Stimulated activated CD4-positive, alpha-beta T cell treated with anti-CD3 and anti-CD28 coated beads, TNF-alpha, amount 100 ng/mL, for 4 hours (primary cell): ENCODE measurements at regions not wholly inside any gene's neighbourhood (a gene's known extent, or its start where the extent isn't known, plus 50 kb on each side); places are given as distances from the start of the nearest gene placed in this dataset.
"Not testable (repeated sequence)": the region's sequence is repeated elsewhere in the genome, so short reads cannot be mapped to it uniquely, and the experiment has no call there.

Experiments used
- DNase-seq, 3 experiments: peaks; one replicate each; pipeline ENCODE4 v3.0.0-alpha.2; 2020; ENCODE audit warnings: low read depth in 3 of 3

DNA sequence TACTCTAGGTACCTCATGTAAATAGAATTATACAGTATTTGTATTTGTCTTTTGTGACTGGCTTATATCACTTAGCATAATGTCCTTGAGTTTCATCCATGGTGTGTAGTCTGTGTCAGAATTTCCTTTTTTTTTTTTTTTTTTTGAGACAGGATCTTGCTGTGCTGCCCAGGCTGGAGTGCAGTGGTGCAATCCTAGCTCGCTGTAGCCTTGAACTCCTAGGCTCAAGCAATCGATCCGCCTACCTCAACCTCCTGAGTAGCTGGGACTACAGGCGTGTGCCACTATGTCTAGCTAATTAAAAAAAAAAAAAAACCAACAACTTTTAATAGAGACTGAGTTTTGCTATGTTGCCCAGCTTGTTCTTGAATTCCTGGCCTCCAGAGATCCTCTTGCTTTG is 89.8 kb upstream of the PODXL start:
- no peak for DNase-seq

DNA sequence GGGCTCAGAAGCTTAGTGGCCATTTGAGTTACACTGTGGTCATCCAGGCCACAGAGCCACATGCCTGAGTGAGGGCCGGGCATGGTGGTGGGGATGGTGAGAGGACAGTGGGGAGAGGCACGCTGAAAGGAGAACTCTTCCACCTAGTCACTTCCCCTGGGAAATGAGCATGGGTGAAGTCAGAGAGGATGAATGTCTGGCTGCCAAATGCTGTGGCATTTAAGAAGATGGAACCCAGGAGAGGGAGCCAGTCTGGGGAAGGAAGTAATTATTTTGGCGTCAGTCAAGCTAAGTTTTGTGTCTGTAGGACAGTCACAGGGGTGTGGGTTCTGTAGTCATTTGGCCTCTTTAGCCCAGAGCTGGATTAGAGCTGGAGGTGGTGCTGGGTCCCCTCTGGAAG is 86.0 kb upstream of the PODXL start:
- DNase-seq: no peak

- no peak for DNase-seq
Observed at GRCh38 chr7:131640686-131641085, 84.3 kb upstream of the PODXL start.

DNA sequence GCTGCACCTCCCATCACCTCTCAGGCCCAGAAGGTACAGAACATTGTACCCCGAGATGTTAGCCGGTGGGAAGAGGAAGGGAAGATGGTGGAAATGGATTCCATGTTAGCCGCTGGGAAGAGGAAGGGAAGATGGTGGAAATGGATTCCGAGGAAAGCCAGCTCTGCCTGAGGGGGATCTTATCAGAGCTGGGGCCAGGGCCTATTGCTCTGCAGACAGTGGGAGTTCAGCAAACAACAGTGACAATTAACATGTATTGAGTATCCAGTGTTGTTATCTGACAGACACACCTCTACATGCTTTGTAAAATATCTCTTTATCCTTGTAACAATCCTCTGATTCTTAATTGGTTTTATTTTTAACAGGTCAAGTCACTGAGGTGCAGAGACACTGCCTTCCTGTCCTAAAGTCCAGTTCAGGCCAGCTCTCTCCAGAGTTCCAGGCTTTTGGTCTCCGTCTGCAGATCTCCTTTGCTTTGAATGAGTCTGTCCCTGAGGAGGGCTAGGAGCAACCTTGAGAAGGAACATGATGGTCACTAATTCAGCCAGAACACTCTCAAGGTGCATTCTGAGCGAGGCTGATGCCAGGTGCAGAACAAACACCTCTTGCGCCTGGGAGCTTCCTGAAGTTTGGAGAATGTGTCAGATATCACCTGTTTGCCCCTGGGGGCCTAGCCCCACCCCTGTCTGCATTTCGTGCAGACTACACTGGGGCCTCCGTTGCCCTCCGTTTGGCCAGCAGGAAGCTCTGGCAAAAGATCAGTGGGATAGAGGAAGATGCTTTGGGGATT is 82.4 kb upstream of the PODXL start:
- no peak for DNase-seq

DNA sequence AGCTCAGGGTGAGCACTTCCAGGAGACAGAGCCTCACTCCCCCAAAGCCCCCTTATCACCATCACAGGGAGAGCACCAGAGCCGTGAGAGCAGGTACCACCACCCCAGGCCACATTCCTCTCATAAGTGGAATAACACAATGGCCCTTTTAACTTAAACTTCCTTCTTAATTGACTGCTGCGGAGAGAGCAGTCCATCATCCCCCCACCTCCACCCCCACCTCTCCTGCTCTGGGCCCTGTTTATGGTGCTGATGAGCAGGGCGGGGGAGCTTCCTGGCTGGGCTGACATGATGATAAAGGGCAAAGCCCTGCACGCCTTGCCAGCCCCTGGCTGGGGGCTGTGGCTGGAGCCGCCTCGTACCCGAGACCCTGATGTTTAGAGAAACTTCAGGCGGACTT is 81.4 kb upstream of the PODXL start:
- no peak for DNase-seq

GRCh38 chr7:131636092-131636491 is 79.7 kb upstream of the PODXL start:
- DNase-seq: no peak

GRCh38 chr7:131634197-131634596 is 77.8 kb upstream of the PODXL start:
- DNase-seq: not testable (repeated sequence)

DNA sequence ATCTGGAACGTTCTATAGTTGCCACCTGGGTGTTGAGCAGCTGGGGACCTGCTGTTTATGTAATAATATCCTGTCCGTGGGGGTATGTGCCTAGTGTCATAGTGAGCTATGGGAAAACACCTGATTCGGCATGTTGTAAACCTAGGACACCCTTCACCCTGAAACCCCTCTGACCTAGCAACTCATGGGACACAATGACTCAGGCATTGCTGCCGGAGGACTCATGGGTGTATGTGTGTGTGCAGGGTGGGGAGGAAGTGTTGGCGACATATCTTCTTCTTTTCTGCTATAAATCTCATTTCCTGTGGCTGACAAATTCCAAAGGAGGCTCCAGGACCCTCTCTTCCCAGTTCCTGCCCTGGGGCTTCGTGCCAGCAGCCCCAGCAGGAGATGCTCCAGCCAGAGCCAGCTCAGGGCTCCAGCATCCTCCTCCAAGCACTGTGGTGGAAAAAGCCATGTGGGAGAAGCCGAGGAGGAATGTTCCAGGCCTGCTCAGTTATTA is 77.0 kb upstream of the PODXL start:
- no peak for DNase-seq

DNA sequence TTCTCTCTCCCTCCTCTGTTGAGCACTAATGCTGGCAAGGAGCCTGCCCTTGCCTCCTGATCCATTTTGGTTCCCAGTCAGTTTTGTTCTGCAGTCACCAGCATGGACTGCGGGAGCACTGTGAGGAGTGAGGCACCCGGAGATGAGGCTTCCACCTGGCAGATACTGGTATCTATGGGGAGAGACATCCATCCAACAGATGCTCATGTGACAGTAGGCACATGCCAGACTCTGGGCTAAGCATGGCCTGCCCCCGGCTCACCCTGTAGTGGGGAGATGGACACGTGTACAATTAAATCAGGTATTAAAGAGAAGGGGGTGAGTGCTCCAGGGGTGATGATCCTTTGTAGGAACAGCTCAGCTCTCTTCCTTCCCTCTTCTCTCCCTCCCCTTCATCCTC is 74.0 kb upstream of the PODXL start:
- DNase-seq: no peak

DNA sequence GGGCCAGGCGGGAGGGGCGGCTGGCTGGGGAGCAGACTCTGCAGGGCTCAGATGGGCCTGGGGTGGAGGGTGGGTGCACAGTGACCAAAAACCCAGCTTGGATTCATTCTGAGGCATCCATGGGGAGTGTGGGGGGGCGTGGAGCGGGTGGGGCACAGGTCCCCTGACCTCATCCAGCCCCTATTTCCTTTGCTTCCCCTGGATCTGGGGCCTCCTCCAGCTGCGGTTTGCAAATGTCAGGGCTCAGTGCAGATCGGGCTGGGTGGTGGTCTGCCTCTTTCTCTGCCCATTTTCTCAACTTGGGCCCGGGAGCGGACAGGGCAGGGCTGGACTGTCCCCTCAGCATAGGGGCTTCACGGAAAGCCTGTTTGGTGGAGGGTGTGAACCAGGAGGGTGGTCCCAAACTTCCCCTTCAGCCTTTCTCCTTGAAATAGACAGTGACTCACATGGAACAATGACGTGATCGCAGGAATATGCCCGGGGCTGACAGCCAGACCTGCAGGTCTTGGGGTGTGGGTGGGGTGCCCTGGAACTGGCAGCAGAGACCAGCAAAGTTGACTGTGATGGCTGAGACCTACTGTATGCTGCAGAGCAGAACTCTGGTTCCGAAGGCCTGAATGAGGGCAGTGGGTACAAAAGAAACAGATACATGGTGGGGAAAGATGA is 72.9 kb upstream of the PODXL start:
- DNase-seq: no peak

- no peak for DNase-seq
Observed at GRCh38 chr7:131628634-131629033, 72.2 kb upstream of the PODXL start.

GRCh38 chr7:131627735-131628190 is 71.3 kb upstream of the PODXL start:
- DNase-seq: no peak

GRCh38 chr7:131626643-131627042 is 70.2 kb upstream of the PODXL start:
- DNase-seq: no peak

DNA sequence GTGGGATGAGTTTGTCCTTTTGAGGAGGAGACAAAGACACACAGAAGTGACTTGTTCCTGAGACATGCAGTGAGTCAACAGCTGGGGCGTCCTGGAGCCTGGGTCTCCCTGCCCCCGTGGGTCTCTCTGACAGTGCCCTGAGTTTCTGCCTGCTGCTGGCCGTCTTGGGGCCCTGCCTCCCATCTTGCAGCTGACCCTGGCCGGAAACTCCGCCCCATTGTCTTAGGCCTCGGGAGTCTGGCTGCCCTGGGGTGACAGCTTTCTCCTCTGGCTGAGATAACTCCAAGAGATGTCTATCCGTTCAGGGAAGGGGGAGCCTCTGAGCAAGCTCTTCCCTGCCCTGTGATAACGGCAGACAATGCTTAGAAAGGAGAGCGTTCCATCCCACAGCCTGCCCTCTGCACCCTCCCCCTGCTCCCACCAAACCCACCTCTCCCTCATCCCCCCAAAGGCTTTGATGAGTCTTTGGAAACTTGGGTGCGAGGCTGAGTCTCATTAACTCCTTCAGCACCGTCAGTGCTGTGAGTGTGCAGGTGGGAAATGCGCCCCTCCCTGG is 69.5 kb upstream of the PODXL start:
- no peak for DNase-seq

DNA sequence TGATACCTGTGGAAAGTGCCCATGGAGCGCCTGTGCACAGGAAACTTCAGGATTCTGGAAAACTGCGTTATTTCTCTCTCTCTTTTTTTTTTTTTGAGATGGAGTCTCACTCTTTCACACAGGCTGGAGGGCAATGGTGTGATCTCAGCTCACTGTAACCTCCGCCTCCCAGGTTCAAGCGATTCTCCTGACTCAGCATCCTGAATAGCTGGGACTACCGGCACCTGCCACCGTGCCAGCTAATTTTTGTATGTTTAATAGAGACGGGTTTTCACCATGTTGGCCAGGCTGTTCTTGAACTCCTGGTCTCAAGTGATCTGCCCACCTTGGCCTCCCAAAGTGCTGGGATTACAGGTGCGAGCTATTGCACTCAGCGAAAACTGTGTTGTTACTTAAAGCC is 68.9 kb upstream of the PODXL start:
- not testable (repeated sequence) for DNase-seq

- no peak for DNase-seq
Observed at GRCh38 chr7:131624536-131624935, 68.1 kb upstream of the PODXL start.

GRCh38 chr7:131623154-131623553 is 66.7 kb upstream of the PODXL start:
- no peak for DNase-seq

DNA sequence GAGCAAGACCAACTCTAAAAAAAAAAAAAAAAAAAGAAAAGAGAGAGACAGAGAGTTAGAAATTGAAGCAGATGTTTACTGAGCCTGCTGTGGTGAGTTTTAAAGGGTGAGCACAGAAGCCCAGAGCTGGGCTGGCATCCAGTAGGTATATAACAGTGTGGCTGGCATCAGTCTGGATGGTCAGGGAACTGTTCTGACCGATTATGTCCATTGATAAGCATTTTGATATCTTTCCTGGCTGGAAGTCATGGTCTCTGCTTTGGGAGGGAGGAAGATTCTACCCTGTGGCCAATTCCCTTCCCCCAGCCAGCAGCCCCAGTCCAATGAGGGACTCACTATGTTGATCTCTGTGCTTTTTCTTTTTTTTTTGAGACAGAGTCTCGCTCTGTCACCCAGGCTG is 65.2 kb upstream of the PODXL start:
- no peak for DNase-seq

DNA sequence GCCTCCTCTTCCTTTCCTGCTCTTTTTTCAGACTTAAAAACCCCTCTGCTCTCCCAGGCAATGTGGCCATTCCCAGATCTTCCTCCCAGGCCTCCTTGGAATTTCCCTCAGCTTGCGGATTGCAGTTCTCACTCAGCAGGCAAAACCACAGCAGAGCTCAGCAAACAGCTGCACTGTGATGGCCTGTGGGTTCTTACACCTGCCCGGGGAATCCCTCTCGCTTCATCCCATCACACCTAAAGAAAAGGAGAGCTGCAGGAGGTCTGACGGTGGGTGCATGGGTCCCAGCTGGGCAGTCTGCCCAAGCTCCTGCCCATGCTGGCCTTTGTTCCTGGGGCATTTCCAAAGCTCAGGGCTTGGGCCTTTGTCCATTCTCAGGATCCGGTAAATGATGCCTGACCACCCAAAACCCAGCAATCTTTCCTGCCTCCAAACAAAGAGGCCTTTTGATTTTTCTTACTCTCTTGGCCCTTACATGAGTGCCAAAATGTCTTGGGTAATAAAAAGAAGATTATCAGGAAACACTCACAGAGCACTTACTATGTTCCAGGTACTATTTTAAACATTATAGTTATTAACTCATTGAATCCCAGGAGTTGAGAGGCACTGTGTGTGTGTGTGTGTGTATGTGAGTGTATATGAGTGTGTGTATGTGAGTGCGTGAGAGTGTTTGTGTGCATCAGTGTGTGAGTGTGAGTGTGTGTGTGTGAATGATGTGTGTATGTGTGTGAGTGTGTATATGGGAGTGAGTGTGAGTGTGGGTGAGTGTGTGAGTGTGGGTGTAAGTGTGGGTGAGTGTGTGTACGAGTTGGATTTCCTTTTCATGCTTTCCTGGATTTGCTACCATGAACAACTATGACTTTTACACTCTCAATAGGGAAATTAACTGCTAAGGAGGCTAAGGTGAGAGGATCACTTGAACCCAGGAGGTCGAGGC is 64.5 kb upstream of the PODXL start:
- no peak for DNase-seq

DNA sequence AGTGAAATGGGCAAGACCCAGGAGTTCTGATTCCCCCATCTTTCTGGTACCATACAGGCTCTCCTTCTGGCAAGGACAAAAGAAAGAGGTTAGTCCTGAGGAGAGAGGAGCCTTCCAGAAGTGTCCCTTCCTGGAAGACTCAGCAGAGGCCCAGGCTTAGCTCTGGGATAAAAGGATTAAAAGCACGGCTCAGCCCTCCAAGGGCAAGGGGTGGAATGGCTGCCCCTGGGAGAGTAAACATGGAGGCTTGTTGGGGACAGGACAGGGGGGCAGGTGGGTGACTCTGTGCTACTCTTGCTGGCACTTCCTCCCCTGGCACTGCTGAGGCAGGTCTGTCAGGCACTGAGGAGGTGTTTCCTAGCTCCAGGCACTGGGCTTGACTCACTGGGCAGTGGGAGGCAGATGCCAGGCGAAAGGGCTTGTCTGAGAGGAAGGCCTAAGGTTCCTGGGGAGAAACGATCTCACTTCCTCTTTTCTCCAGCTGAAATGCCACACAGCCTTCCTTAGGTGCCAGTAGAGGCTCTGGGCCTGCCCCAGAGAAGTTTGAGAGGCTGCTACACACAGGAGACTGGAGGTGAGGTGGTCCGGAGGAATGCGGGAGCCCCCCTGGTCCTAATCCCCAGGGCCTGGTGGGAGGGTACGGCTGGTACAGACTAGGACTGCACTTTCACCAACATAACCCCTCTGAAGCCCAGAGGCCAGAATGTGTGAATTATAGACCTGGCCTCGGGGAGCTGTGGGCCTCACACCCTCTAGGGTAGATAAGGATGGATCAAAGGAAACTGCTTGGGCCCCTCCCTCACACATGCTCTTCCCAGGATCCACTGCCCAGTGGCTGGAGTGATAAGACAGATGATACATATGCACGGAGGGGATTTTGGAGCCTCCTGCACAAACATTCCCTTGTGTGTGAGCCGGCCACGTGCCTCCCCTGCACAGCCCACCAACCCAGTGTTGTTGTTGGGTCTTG is 63.2 kb upstream of the PODXL start:
- DNase-seq: no peak

GRCh38 chr7:131618391-131618790 is 62.0 kb upstream of the PODXL start:
- DNase-seq: no peak
